OCI-LY1 (cell line): ENCODE measurements at regions not wholly inside any gene's neighbourhood (a gene's known extent, or its start where the extent isn't known, plus 50 kb on each side); places are given as distances from the start of the nearest gene placed in this dataset.
"Not testable (repeated sequence)": the region's sequence is repeated elsewhere in the genome, so short reads cannot be mapped to it uniquely, and the experiment has no call there.

Source experiments
- H2AFZ ChIP-seq: fragments of 200-600 bp; sonication (generic), shearing (Covaris generic); 2 replicates; pipeline ENCODE4 v1.6.0; 2014; ENCODE audit warnings: antibody characterized with exemption, mild to moderate bottlenecking, low read length
- H3F3A ChIP-seq: fragments of 200-600 bp; sonication (generic), shearing (Covaris generic); 2 replicates; pipeline ENCODE4 v1.6.0; 2014; ENCODE audit warnings: mild to moderate bottlenecking, antibody characterized with exemption, low read length, moderate library complexity; ENCODE audit not compliant: insufficient read depth
- H3K27ac ChIP-seq: fragments of 200-600 bp; sonication (generic); 2 replicates; pipeline ENCODE4 v1.5.1; 2014; ENCODE audit warnings: low read length, mixed run types, mild to moderate bottlenecking, low read depth; ENCODE audit not compliant: poor library complexity, severe bottlenecking
- H3K27me3 ChIP-seq: fragments of 200-600 bp; sonication (generic); 2 replicates; pipeline ENCODE4 v1.6.0; 2014; ENCODE audit warnings: antibody characterized with exemption, mild to moderate bottlenecking, low read length, moderate library complexity; ENCODE audit not compliant: insufficient read depth
- H3K36me3 ChIP-seq: fragments of 200-600 bp; sonication (generic); 2 replicates; pipeline ENCODE4 v1.6.1; 2014; ENCODE audit warnings: mild to moderate bottlenecking, antibody characterized with exemption, low read length, moderate library complexity, mixed read lengths; ENCODE audit not compliant: insufficient read depth
- H3K4me1 ChIP-seq: fragments of 200-600 bp; sonication (generic); 2 replicates; pipeline ENCODE4 v1.5.1; 2014; ENCODE audit warnings: mild to moderate bottlenecking, low read length, moderate library complexity; ENCODE audit not compliant: insufficient read depth, severe bottlenecking
- H3K4me2 ChIP-seq: fragments of 200-600 bp; sonication (generic), shearing (Covaris generic); 2 replicates; pipeline ENCODE4 v1.6.1; 2014; ENCODE audit warnings: low read length
- H3K4me3 ChIP-seq: fragments of 200-600 bp; sonication (generic); 2 replicates; pipeline ENCODE4 v1.5.1; 2014; ENCODE audit warnings: low read length, low read depth, mild to moderate bottlenecking, mixed read lengths; ENCODE audit not compliant: poor library complexity, severe bottlenecking
- H3K79me2 ChIP-seq: fragments of 200-600 bp; shearing (Covaris generic); 2 replicates; pipeline ENCODE4 v1.6.1; 2016; ENCODE audit warnings: mixed run types, low read length, mixed read lengths; ENCODE audit not compliant: insufficient read depth
- H3K9ac ChIP-seq: fragments of 200-600 bp; sonication (generic), shearing (Covaris generic); 2 replicates; pipeline ENCODE4 v1.6.1; 2014; ENCODE audit warnings: mild to moderate bottlenecking, low read length, mixed read lengths
- H3K9me2 ChIP-seq: fragments of 200-600 bp; sonication (generic), shearing (Covaris generic); 2 replicates; pipeline ENCODE4 v1.6.1; 2014; ENCODE audit warnings: low read depth, mild to moderate bottlenecking, low read length, mixed read lengths
- H3K9me3 ChIP-seq: fragments of 200-600 bp; shearing (Covaris generic); 2 replicates; pipeline ENCODE4 v1.6.1; 2014; ENCODE audit warnings: low read length, mixed read lengths
- H4K20me1 ChIP-seq: fragments of 200-600 bp; sonication (generic), shearing (Covaris generic); 2 replicates; pipeline ENCODE4 v1.6.0; 2016; ENCODE audit warnings: mild to moderate bottlenecking, low read length; ENCODE audit not compliant: insufficient read depth
- CTCF ChIP-seq: fragments of 200-600 bp; sonication (generic), shearing (Covaris generic); IDR thresholded peaks from 2 replicates; pipeline ENCODE4 v1.5.1; 2017; ENCODE audit warnings: mild to moderate bottlenecking, antibody characterized with exemption, low read length, moderate library complexity, mixed read lengths
- EZH2 ChIP-seq: fragments of 200-600 bp; sonication (generic), shearing (Covaris generic); IDR thresholded peaks from 2 replicates; pipeline ENCODE4 v1.8.0; 2017; ENCODE audit warnings: borderline replicate concordance, mixed run types, mild to moderate bottlenecking, antibody characterized with exemption, low read length, moderate library complexity, mixed read lengths

DNA sequence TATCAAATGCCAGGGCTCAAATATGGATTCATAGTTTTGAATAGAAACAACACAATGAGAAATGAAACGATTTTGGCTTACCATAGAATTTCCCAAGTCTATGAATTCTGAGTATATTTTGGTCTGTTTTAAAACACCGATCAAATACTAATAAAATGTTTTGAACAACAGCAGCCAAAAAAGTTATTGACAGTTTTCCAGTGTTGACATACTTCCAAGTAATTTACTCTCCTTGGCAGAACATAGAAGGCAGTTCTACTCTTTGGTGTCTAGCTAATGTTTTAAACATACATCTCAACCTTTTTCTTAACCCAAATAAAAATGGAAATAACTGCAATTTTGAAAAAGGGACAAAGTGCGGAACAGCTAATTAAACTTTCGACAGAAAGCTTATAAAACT, 1419.8 kb downstream of the ADGRL3 start:
- Histone ChIP-seq H2AFZ (no peak overlapping the region), H3K9me3 (no peaks in the 10 kb centered on the region)

DNA sequence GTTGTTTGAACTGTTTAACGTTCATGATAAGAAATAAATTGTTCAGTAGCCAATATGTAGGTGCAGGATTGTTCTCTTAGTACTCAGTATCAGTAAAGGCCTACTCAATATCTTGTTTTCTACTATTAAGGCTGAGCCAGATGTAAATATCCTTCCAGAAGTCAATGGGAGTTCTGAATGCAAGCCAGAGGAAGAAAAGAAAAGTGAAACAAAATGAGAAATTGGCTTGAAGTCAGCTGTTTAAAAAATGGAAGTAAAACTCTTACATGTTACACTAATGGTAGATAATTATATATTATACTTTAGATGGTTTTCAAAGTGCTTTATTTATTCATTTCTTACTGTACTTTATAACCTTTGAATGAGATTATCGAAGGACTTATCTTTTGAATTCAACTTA, 1417.9 kb downstream of the ADGRL3 start:
- no peak overlapping the region for H3K27ac ChIP-seq
- H3K4me3 ChIP-seq = no peak overlapping the region
- H3K27me3 ChIP-seq = no peaks in the 10 kb centered on the region
- H2AFZ ChIP-seq = no peak overlapping the region
- H4K20me1 ChIP-seq = no peaks in the 10 kb centered on the region
- no peaks in the 10 kb centered on the region for H3K9me2 ChIP-seq
- TF ChIP-seq CTCF = no peak
- TF ChIP-seq EZH2 = no peak
- H3K79me2 ChIP-seq = no peaks in the 10 kb centered on the region
- no peak overlapping the region for H3K9ac ChIP-seq
- no peaks in the 10 kb centered on the region for H3K36me3 ChIP-seq
- no peaks in the 10 kb centered on the region for H3K4me1 ChIP-seq
- H3F3A ChIP-seq = no peaks in the 10 kb centered on the region
- H3K4me2 ChIP-seq = no peak overlapping the region
- no peaks in the 10 kb centered on the region for H3K9me3 ChIP-seq

More for the DNA sequence above, 1419.8 kb downstream of the ADGRL3 start:
- Histone ChIP-seq H3K79me2 (no peaks in the 10 kb centered on the region), H3K36me3 (no peaks in the 10 kb centered on the region), H4K20me1 (no peaks in the 10 kb centered on the region), H3K4me1 (no peaks in the 10 kb centered on the region), H3K27ac (no peak overlapping the region), H3K9ac (no peak overlapping the region), H3K4me2 (no peak overlapping the region), H3F3A (no peaks in the 10 kb centered on the region), H3K4me3 (no peak overlapping the region), H3K27me3 (no peaks in the 10 kb centered on the region), H3K9me2 (no peaks in the 10 kb centered on the region)
- no peak for TF ChIP-seq EZH2

GRCh38 chr4:62601737-62602136, 1401.6 kb downstream of the ADGRL3 start:
- H3K4me2 ChIP-seq = no peak overlapping the region
- no peaks in the 10 kb centered on the region for H3K4me1 ChIP-seq
- no peaks in the 10 kb centered on the region for H3K36me3 ChIP-seq
- H3K9ac ChIP-seq = no peak overlapping the region
- H3K9me3 ChIP-seq = no peaks in the 10 kb centered on the region
- no peaks in the 10 kb centered on the region for H3F3A ChIP-seq
- no peaks in the 10 kb centered on the region for H3K79me2 ChIP-seq
- no peak overlapping the region for H2AFZ ChIP-seq
- no peaks in the 10 kb centered on the region for H3K9me2 ChIP-seq
- H3K4me3 ChIP-seq = no peak overlapping the region
- H4K20me1 ChIP-seq = no peaks in the 10 kb centered on the region
- H3K27ac ChIP-seq = no peak overlapping the region
- TF ChIP-seq CTCF = no peak
- TF ChIP-seq EZH2 = no peak
- no peaks in the 10 kb centered on the region for H3K27me3 ChIP-seq

GRCh38 chr4:62595265-62595664, 1395.1 kb downstream of the ADGRL3 start:
- not testable (repeated sequence) for H3K4me3 ChIP-seq, H3K9me2 ChIP-seq, H3K9ac ChIP-seq, H3K36me3 ChIP-seq, H3K79me2 ChIP-seq, H2AFZ ChIP-seq, H3K9me3 ChIP-seq, H3K4me1 ChIP-seq, H3K27ac ChIP-seq, H3F3A ChIP-seq, H4K20me1 ChIP-seq, H3K27me3 ChIP-seq
- H3K4me2 ChIP-seq = 0 out of 2 replicates have a peak overlapping the region, but pooled peaks have one; percentile 17
- peak; percentile 43 for TF ChIP-seq CTCF
